NK-92 treated with Interleukin-12 subunit alpha and Interleukin-12 subunit beta, amount 100 ng/mL, for 24 hours (cell line): ENCODE measurements at regions not wholly inside any gene's neighbourhood (a gene's known extent, or its start where the extent isn't known, plus 50 kb on each side); places are given as distances from the start of the nearest gene placed in this dataset.
"Not testable (repeated sequence)": the region's sequence is repeated elsewhere in the genome, so short reads cannot be mapped to it uniquely, and the experiment has no call there.

Source experiments
- DNase-seq: peaks from one replicate; lab custom pipeline; 2025; lab: John Stamatoyannopoulos, UW

- DNase-seq, result no peak
These were observed 98.7 kb upstream of the GRIA3 start for GRCh38 chrX:123085311-123085940.

GRCh38 chrX:123086768-123087167, 97.3 kb upstream of the GRIA3 start:
- DNase-seq, result no peak

- no peak for DNase-seq
These were observed 96.8 kb upstream of the GRIA3 start for GRCh38 chrX:123087326-123087725.

DNA sequence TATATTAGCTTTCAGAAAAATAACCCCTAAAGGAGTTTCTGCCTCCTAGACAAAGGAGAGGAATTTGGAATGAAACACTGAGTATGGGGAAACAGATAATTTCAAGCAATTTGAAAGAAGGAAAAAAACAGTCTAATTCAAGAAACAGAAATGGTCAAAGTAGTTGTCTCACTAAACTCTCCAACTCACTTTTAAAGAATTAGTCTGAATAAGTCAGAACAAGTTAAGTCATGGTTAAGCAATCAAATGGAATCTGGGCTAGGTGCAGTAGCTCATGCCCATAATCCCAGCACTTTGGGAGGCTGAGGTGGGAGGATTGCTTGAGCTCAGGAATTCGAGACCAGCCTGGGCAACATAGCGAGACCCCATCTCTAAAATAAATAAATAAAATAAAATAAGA, 95.7 kb upstream of the GRIA3 start:
- DNase-seq, result no peak

- DNase-seq, result no peak
These were observed 95.1 kb upstream of the GRIA3 start for GRCh38 chrX:123088930-123089329.

- no peak for DNase-seq
These were observed 90.3 kb upstream of the GRIA3 start for GRCh38 chrX:123093792-123094191.

GRCh38 chrX:123108513-123109427, 75.3 kb upstream of the GRIA3 start:
- no peak for DNase-seq

DNA sequence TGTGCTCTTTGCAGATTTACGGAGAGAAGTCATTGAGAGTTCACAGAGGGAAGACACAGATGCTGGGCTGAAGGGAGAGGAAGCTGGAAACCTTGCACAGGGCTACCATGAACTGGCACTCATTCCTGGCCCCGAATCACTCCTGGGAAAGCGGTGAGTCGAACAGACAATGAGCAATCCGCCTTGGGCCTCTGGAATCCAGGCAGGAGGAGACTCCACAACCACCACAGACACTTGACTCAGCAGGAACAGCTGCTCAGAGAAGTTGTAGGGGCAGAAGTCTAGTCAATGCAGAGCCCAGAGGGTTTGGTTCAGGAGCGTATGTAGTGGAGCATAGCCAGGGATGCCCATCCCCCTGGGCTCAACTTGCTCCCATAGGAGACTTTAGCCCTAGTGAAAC, 62.8 kb upstream of the GRIA3 start:
- no peak for DNase-seq

DNA sequence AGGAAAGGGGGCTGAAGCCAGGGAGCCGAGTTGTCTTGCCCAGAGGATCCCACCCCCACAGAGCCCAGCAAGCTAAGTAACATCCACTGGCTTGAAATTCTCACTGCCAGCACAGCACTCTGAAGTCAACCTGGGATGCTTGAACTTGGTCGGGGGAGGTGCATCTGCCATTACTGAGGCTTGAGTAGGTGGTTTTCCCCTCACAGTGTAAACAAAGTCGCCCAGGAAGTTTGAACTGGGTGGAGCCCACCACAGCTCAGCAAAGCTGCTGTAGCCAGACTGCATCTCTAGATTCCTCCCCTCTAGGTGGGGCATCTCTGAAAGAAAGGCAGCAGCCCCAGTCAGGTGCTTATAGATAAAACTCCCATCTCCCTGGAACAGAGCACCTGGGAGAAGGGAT, 54.3 kb upstream of the GRIA3 start:
- not testable (repeated sequence) for DNase-seq
